Thyroid gland (tissue), 4 donors: ENCODE measurements at regions not wholly inside any gene's neighbourhood (a gene's known extent, or its start where the extent isn't known, plus 50 kb on each side); places are given as distances from the start of the nearest gene placed in this dataset.

ENCODE experiments used
- DNase-seq, 2 donors: peaks; one replicate each; pipeline ENCODE4 v3.0.0-alpha.2; 2019
- H3K27ac ChIP-seq, 3 donors: fragments of 200-600 bp; sonication (generic); 1 replicate in 2 of 3; 2 replicates in 1 of 3; pipeline ENCODE4 v1.5.1; 2016 to 2019; ENCODE audit warnings: mild to moderate bottlenecking in 1 of 3, moderate library complexity in 1 of 3
- H3K27me3 ChIP-seq: fragments of 200-600 bp; sonication (generic); one replicate; pipeline ENCODE4 v1.5.1; 2019
- H3K36me3 ChIP-seq, 2 donors: fragments of 200-600 bp; sonication (generic); one replicate each; pipeline ENCODE4 v1.5.1; 2016 to 2019
- H3K4me1 ChIP-seq, 2 donors: fragments of 200-600 bp; sonication (generic); one replicate each; pipeline ENCODE4 v1.5.1; 2017 to 2019
- H3K4me3 ChIP-seq, 3 donors: fragments of 200-600 bp; sonication (generic); replicated peaks in 1 of 3; 1 replicate in 2 of 3; 2 replicates in 1 of 3; pipeline ENCODE4 v1.5.1; 2016; ENCODE audit warnings: mild to moderate bottlenecking in 1 of 3
- H3K9me3 ChIP-seq: fragments of 200-600 bp; sonication (generic); one replicate; pipeline ENCODE4 v1.5.1; 2017
- CTCF ChIP-seq, 6 experiments: fragments of 200-600 bp in 3 of 6; fragments of 450-650 bp in 3 of 6; sonication (generic) in 3 of 6; IDR thresholded peaks; one replicate each; pipeline ENCODE4 v1.5.1; 2016 to 2019; ENCODE audit warnings: antibody characterized with exemption in 6 of 6, mild to moderate bottlenecking in 2 of 6, inconsistent platforms in 1 of 6, moderate library complexity in 1 of 6
- POLR2A ChIP-seq, 2 donors: fragments of 450-650 bp; IDR thresholded peaks; one replicate each; pipeline ENCODE4 v1.6.1; 2017; ENCODE audit warnings: antibody characterized with exemption in 2 of 2, mild to moderate bottlenecking in 2 of 2, moderate library complexity in 1 of 2
- WGBS, 2 donors: methylation state at CpG; one replicate each; pipeline ENCODE4 v1.1.5; 2017; 5-methylcytosine and 5-hydroxymethylcytosine counted together
- intact Hi-C: fragments of 100-400 bp; cut with DNase I; formaldehyde crosslinking; loops from one replicate; pipeline ENCODE4 v1.15.1; 2023

- Histone ChIP-seq H3K4me3 (no peak overlapping the region), H3K4me1 (no peaks in the 10 kb centered on the region), H3K9me3 (no peaks in the 10 kb centered on the region), H3K36me3 (no peaks in the 10 kb centered on the region), H3K27me3 (no peaks in the 10 kb centered on the region), H3K27ac (no peak overlapping the region)
- no peak for DNase-seq
- 89 to 94% methylated on average over 3 of the region's 3 CpGs for WGBS, 2 donors
- intact Hi-C loops = no loop called here
- TF ChIP-seq POLR2A (IDR thresholded peaks at IDR 0.05) = no peak
- TF ChIP-seq CTCF (IDR thresholded peaks at IDR 0.05) = no peak
These were observed 281.2 kb upstream of the DEFB112 start for GRCh38 chr6:50330963-50331362.

GRCh38 chr6:50333696-50334095, 284.0 kb upstream of the DEFB112 start:
- intact Hi-C loops = no loop called here
- WGBS, 2 donors = 83 to 84% methylated on average over 4 of the region's 4 CpGs
- Histone ChIP-seq H3K9me3 (no peaks in the 10 kb centered on the region), H3K27ac (no peak overlapping the region), H3K4me3 (no peak overlapping the region), H3K36me3 (no peaks in the 10 kb centered on the region), H3K27me3 (no peaks in the 10 kb centered on the region), H3K4me1 (no peaks in the 10 kb centered on the region)
- DNase-seq = no peak
- TF ChIP-seq CTCF (IDR thresholded peaks at IDR 0.05) = no peak
- no peak for TF ChIP-seq POLR2A (IDR thresholded peaks at IDR 0.05)

- 76 to 87% methylated on average over 3 of the region's 3 CpGs for WGBS, 2 donors
- Histone ChIP-seq H3K27ac (no peak overlapping the region), H3K27me3 (no peaks in the 10 kb centered on the region), H3K4me1 (no peaks in the 10 kb centered on the region), H3K36me3 (no peaks in the 10 kb centered on the region), H3K9me3 (no peaks in the 10 kb centered on the region), H3K4me3 (no peak overlapping the region)
- intact Hi-C loops = no loop called here
- TF ChIP-seq CTCF (IDR thresholded peaks at IDR 0.05) = no peak
- TF ChIP-seq POLR2A (IDR thresholded peaks at IDR 0.05) = no peak
- no peak for DNase-seq
These were observed 287.9 kb upstream of the DEFB112 start for GRCh38 chr6:50337532-50338122.

- H3K9me3 ChIP-seq = no peaks in the 10 kb centered on the region
- no peak overlapping the region for H3K4me3 ChIP-seq
- H3K27ac ChIP-seq = no peak overlapping the region
- DNase-seq = no peak
- 25 to 78% methylated on average over 1 of the region's 1 CpG for WGBS, 2 donors
- H3K27me3 ChIP-seq = no peaks in the 10 kb centered on the region
- no peaks in the 10 kb centered on the region for H3K4me1 ChIP-seq
- no peaks in the 10 kb centered on the region for H3K36me3 ChIP-seq
- TF ChIP-seq CTCF (IDR thresholded peaks at IDR 0.05) (no peak), POLR2A (IDR thresholded peaks at IDR 0.05) (no peak)
- intact Hi-C loops = no loop called here
These were observed 303.9 kb upstream of the DEFB112 start for GRCh38 chr6:50353603-50354002.

- 93% methylated on average over 5 of the region's 5 CpGs for WGBS, 2 donors
- Histone ChIP-seq H3K4me3 (no peak overlapping the region), H3K9me3 (no peaks in the 10 kb centered on the region), H3K27me3 (no peaks in the 10 kb centered on the region), H3K27ac (no peak overlapping the region), H3K4me1 (no peaks in the 10 kb centered on the region), H3K36me3 (no peaks in the 10 kb centered on the region)
- no peak for DNase-seq
- intact Hi-C loops = no loop called here
- TF ChIP-seq POLR2A (IDR thresholded peaks at IDR 0.05) (no peak), CTCF (IDR thresholded peaks at IDR 0.05) (no peak)
These were observed 308.4 kb upstream of the DEFB112 start for GRCh38 chr6:50358113-50358512.
